Ecto neural progenitor cell (in vitro differentiated cells): ENCODE measurements at regions not wholly inside any gene's neighbourhood (a gene's known extent, or its start where the extent isn't known, plus 50 kb on each side); places are given as distances from the start of the nearest gene placed in this dataset.

Experiments used
- DNase-seq: peaks from one replicate; pipeline ENCODE4 v3.0.0-alpha.2; 2018; ENCODE audit warnings: low spot score

DNA sequence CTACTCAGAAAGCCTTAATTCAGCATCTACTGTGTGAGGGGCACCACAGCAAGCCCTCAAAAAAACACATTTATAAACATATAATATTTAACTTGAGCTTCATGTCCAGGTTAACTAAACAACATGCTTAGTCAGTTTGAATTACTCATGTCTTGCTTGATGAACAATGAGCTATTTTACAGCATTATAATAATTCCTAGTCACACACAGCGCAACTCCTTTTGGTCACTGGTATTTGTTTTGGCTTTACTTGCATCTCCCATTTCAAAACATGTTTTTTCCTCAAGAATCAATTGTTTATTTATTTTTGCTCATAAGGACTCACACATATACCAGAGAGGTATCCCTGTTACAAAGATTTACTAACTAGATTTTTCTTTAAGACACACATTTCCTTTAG lies 616.7 kb upstream of the DAB2 start:
- no peak for DNase-seq

DNA sequence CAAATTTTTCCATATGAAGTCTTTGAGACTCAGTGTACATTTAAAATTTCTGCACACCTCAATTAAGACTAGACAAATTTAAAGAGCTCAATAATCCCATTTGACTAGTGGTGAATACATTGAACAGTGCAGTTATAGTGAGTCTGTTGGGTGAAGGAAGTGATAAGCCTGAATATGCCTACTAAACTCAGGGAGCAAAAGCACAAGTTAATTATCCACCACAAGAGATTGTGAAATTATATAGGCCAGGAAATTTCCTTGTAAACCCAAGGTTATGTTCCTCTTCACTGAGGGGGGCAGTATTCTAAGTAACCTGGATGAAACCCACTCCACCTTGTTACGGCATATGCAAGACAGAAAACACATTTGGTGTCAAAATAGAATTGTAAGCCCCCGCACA lies 612.9 kb upstream of the DAB2 start:
- no peak for DNase-seq

DNA sequence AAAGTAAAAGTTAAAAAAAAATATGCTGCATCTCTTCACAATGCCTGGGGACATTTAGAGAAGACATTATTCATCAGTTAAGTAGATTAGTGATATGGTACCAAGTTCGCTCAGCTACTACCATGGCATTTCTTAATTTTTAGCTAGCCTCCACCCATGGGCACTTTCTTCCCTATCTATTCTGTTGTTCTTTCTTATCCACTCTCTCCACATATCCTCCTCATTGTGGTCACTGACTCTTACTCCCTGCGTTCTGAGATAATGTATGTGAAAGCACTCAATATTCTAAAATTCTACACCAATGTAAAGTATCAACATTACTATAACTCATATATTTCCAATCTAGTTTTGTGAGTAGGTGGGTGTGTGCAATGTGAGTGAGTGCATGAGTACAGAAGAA lies 609.7 kb upstream of the DAB2 start:
- DNase-seq, result no peak

DNA sequence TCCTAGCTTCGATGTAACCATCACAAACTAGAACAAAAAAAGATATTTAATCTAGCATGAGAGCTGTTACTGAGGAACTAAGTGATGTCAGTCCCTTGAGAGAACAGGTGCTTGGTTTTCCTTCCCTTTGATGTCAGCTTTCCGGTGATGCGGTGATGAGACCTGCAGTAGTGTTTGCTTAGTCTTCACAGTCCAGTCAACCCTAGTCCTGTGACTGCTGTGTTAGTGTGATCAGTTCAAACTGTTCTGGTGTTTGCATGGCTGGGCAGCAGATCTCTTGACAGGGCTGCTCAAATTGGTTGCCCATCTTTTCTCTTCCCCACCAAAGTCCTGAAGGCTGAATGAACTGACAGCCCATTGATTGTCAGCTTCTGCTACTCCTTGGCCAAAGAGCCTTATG lies 608.6 kb upstream of the DAB2 start:
- DNase-seq, result no peak

DNA sequence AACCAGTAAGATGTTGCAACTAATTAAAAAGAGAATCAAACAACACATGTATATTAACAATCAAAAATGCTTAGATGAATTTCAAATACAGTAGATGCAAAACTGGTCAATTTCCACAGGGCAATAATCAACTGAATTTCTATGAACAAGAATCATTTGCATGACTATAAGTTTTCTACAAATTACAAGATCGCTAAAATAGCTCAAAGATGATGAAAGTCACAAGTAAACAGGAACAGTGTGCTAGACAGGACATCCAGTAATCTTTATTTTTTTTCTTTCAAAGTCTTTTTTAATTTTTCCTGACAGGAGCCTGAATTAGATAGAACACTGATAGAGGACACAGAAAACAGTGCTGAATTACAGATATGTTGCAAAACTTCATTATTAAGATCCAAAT lies 608.2 kb upstream of the DAB2 start:
- no peak for DNase-seq

DNA sequence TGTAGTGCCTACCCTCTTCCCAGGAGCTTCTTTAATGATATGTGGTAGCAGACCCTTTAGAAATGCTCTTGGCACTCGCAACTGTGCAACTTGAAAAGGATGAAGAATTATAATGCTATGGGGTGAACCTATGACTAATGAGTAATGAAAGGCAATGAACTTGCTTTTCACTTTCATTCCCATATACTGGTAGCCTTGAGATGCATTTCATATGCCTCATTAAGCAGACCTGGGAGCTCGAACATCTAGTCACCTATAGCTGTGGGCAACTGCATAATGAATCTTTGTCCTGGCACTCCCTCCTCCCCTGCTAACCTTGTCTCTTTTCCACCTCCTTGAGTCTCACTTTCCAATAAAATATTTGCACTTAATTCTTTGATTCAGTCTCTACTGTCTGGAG lies 605.9 kb upstream of the DAB2 start:
- no peak for DNase-seq

DNA sequence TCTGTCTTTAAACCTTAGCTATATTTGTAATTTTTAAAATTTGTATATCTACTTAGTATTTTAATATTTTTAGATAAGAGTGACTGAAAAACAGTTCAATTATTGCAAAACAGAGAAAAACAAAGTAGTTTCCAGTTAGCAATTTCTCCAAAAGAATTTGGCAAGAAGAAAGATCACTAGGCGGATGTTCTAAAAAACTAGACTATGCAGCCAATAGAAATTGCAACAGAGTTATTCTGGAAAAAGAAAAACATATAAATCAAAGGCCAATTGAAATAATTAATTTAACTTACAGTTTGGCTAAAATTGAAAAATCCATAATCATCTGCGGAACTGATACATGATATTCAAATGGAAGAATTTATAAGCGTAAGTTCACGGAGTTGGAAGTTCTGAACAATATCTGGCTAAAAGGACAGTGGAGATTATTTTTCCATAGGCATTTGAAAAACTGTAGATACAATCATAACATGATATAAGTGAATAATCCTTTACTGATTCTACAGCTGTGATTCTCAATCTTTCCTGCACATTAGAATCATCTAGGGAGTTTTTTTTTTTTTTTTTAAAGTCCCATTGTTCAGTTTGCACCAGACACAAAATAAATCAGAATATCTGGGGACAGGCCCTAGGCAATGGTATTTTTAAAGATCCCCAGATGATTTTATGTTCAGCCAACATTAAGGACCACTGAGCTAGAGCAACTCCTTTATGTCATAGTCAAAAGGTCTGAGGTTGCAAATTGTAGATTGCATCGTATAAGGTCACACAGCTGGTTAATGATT lies 605.1 kb upstream of the DAB2 start:
- DNase-seq, result no peak

DNA sequence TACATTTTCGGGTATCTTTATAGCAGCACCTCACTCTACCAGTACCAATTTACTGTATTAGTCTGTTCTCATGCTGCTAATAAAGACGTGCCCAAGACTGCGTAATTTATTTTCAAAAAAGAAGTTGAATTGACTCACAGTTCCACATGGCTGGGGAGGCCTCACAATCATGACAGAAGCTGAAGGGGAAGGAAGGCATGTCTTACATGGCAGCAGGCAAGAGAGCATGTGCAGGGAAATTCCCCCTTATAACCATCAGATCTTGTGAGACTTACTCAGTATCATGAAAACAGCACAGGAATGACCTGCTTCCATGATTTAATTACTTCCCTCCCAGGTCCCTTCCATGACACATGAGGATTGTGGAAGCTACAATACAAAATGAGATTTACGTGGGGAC lies 602.6 kb upstream of the DAB2 start:
- no peak for DNase-seq

DNA sequence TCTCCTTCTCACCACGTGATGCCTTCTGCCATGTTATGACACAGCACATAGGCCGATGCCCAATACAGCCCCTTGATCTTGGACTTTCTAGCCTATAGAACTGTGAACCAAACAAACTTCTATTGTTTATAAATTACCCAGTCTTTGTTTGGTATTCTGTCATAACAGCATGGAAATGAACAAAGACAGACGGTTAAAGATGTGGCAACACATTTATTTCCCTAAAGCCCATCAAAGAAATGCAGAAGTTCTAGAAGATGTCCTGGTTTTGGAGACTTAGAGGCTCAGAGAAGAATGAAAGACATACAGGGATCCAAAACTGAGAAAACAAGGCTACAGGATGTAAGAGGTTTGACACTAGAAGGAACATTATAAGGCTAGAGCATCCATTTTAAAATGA lies 600.8 kb upstream of the DAB2 start:
- no peak for DNase-seq

DNA sequence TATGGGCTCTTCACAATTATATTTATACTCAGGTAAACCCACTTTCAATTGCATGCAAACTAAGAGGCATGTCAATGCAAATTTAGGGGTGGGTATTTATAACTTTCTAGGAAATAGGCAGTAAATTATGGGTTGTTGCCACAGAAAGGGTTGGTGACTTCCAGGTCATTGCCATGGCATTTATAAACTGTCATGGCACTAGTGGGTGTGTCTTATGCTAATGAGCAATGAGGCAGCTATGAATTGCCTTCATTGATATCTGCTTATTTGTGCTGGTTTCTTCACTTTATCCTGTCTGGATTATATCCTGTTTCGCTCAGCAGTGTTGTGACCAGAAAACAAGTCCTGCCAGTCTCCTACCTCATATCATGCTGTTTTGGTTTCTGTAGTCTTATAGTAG lies 597.3 kb upstream of the DAB2 start:
- DNase-seq, result no peak

DNA sequence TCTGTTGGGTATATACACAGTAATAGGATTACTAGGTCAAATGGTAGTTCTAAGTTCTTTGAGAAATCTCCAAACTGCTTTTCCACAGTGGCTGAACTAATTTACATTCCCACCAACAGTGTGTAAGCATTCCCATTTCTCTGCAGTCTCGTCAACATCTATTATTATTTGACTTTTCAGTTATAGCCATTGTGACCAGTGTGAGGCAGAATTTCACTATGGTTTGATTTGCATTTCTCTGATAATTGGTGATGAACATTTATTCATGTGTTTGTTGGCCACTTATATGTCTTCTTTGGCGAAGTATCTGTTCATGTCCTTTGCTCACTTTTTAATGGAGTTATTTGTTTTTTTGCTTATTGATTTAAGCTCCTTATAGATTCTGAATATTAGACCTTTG lies 596.2 kb upstream of the DAB2 start:
- DNase-seq, result no peak

DNA sequence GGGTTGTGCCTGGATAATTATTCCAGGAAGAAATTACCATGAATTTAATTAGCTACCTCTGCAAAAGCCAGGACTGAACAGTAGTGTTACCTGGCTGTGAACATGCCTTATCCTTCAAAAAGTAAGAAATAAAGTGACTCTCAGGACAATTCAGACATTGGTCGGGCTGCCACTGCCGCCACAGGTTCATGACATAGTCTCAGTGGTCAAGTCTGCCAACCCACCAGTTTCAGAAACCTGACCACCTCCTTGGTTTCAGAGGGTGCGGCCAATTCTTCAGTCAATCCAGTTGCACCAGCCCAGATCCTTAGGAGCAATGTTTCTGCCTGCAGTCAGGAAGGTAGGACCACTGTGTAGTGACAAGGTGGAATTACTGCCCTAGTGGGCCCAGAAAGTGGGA lies 593.1 kb upstream of the DAB2 start:
- no peak for DNase-seq

DNA sequence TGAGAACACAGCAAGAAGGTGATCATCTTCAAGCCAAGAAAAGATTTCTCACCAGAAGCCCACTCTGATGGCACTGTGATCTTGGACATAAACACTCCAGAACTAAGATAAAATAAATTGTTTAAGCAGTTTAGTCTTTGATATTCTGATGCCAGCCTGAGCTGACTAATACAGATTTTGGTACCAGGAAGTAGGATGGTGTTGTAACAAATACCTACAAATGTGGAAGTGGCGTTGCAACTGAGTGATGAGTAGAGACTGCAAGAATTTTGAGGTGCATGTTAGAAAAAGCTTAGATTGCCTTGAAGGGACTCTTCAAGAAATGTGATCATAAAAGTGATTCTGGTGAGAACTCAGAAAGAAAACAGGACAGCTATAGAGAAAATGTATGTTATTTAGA lies 592.4 kb upstream of the DAB2 start:
- DNase-seq, result no peak

DNA sequence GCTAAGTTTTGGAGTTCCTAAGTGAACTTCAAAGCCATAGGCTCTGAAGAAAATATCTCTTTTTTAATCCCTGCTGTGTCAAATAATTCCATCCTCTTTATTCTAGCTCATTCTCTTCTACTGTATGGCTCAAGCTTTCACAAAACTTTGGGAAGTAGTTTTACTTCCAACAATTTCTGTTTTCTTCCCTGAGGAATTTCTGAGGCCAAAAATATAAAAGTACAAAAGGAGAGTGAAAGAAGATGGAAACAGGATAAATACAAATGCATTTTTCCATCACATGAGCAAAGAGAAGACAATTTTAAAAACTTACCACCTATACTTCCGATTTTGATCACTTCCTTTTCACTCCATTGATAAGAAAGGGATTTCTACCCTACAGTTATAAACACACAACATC lies 585.7 kb upstream of the DAB2 start:
- DNase-seq, result no peak

DNA sequence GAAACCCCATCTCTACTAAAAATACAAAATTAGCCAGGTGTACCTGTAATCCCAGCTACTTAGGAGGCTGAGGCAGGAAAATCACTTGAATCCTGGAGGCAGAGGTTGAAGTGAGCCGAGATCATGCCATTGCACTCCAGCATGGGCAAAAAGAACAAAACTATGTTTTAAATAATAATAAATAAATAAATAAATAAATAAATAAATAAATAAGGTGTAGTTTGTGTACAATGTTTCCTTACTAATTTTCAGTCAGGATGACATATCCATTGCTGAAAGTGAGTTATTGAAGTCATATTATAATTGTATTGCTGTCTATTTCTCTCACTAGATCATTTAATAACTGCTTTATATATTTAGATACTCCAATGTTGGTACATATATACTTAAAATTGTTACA lies 581.5 kb upstream of the DAB2 start:
- DNase-seq, result no peak

DNA sequence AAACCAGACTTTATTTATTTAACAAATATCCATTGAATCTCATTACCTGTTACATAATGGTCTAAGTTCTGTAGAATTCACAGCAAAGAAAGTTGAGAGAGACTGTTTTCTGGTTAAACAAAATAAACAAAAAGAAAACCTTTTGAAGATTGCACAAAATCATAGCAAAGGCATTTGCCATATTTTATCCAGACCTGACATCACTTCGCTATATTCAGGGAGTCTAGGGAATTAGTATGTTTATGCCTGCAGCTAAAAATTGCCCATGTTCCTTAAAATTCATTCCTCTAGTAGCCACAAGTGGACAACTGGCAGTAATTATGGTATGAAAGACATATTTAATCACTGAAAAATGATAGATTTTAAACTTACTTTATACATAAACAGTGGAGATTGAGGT lies 577.0 kb upstream of the DAB2 start:
- no peak for DNase-seq

DNA sequence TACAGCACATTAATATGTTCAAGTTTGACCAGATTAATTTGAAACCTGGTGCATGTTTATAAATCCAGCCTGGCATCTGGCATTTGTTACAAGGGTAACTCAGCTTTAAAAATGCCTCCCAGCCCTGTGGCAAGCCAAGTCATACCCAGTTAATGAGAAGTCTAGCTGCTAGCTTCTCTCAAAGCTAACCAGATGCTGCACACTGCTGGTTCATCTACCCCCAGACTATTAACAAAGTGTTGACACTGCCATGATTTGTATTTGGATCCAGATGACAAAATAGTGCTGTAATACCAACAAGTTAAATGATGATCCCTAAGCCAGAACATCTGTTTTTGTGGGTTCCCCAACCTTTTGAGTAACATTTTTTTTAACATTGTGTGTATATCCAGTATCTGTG lies 573.7 kb upstream of the DAB2 start:
- no peak for DNase-seq

DNA sequence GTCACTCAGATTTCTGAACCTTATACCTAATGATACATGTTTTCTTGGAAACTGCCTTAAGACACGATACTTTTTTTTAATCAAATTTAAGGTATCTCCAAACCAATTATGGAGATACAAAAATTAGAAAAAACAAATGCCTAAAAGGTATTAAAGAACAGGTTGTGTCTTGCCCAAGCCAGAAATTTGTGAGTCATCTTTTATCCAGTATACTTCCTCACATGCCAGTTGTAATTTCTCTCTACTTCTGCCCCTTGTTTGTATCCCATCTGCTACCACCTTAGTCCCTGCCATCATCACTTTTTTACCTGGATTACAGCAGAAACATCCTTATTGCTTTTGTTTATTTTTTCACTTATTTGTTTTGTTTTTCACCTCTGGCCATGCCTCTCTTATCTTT lies 571.2 kb upstream of the DAB2 start:
- DNase-seq, result no peak

DNA sequence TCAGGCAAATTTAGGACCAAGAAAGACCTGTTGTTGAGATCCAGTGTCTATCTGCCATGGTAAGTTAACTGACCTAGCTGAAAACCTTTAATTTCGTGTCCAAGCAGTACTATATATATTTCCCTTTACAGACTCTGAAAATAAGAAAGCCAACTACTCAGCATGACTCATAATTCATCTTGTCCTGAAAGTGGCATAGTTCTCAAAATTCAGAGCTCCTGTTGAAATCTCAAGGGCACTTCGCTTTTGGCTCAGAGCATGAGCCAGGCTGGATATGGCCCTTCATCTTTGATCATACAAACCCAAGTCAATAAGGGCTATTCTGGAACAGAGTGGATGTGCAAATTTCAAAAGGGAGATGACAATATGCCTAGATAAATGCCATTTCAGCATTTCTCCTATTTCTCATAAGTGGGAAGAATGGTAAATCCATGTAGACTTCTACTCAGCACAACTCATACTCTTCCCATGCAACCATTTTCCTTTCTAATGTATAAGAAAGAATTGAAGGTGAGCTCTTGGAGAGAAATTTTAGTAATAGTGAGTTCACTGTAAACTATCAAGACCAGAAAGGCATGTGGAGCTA lies 567.9 kb upstream of the DAB2 start:
- DNase-seq, result no peak

DNA sequence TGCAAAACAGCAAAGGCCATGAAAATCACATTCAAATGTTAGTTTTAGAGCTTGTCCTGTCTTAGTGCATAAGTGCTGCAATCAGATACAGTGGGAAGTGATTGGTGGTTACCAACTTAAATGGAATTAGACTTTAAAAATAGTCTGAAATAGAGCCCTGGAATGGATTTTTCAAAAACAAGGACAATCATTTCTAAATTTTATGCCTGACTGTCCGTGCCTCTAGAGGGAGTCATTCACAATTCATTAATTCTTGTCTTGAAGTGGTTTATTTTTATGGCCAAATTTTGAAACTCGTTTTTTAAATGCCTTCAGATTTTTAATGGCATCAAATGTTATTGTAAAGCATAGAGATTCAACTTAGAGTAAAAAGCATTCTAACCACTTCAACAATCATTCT lies 561.8 kb upstream of the DAB2 start:
- no peak for DNase-seq

DNA sequence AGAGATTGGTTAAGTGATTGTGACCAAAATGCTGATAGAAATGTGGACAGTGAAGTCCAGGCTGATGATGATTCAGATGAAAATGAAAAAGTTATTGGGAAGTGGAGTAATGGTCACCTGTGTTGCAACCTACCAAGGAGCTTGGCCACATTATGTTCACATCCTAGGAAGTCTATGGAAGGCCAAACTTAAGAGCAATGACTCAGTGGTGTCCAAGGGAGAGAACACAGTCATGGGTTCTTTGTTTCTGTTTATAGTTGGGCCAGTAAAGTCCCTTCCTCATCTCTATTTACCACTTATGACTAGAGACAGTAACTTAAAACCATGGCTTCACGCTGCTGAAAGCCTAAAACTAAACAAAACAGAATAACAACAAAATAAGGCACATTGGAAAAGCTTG lies 555.3 kb upstream of the DAB2 start:
- DNase-seq, result no peak

DNA sequence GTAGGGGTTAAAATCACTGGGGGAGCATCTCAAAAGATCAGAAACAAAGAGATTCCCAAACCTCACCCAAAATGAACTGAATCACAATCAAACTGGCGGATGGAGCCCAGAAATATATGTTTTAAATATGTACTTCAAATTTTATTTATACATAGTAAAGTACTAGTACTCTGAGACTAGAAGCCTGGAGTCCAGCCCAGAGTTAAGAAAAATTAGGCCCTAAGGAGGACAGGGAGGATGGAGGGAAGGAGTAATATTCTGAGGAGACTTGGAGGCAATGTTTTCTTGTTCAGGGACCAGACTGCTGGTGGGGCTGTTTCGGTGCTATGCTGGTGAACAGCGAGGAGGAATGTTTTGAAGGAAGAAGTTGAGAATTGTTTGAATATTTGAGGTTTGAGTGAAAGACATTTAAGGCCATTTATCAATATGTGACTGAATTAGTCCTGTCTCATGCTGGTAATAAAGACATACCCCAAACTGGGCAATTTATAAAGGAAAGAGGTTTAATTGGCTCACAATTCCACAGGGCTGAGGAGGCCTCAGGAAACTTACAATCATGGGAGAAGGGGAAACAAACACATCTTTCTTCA lies 552.4 kb upstream of the DAB2 start:
- DNase-seq, result no peak

DNA sequence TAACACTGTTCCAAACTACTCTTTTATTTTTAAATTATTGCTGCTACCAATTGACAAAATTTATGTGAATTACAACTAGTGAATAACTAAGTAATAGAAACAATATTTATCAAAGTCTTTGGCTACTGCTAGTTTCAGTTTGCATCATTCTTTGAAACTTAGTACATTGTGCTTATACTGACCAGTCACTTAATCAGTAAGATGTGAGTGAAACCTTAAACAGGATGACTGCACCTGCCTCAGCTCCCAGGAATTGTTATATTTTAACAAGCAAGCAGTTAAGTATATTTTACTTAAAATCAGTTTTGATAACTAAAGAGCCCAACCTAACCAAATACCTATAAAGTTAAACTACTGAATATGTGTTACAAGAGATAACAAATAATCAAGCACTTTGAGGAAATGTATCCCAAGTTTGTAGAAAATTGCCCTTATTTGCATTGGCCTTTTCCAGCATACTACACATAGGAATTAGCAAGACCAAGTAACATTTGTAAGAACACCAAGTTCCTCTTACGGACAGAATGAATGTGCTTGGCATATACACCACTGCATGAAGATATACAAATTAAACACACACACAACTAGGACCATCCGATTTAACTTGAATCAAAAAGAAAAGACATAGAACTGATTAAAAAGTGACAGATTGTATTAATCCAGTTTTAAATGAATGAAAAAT lies 545.5 kb upstream of the DAB2 start:
- DNase-seq, result no peak
